ENCODE measurements at regions not wholly inside any gene's neighbourhood (a gene's known extent, or its start where the extent isn't known, plus 50 kb on each side); places are given as distances from the start of the nearest gene placed in this dataset.

DNA sequence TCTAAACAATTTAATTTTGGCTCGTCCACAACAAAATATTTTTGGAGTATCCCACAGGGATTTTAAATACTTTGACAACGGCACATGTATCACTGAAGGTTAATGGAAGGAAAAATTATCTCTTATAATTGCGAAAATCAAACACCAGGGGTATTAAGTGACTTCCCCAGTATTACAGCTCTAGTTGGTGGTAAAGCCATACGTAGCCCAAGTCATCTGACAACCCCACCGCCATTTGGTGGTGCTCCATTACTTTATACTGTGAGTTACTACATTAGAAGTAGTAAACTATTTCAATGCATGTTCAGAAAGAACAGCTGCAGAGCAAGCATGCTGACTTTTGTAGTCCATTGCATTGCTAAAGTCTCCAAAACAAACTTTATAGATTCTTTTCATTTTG, 179.7 kb downstream of the HGF start:
- no peak overlapping the region for H3K4me3 Mint-ChIP-seq
- DNase-seq (ENCODE audit: low spot score): no peak
- no peaks in the 10 kb centered on the region for H3K36me3 Mint-ChIP-seq (ENCODE audit: low read depth)
- no peaks in the 10 kb centered on the region for H3K4me1 Mint-ChIP-seq (ENCODE audit: low read depth)
- no peak overlapping the region for H3K27ac Mint-ChIP-seq
- no peaks in the 10 kb centered on the region for H3K27me3 Mint-ChIP-seq (ENCODE audit: low read depth)
- H3K9me3 Mint-ChIP-seq: peaks cover 21% of the 10 kb centered on the region

DNA sequence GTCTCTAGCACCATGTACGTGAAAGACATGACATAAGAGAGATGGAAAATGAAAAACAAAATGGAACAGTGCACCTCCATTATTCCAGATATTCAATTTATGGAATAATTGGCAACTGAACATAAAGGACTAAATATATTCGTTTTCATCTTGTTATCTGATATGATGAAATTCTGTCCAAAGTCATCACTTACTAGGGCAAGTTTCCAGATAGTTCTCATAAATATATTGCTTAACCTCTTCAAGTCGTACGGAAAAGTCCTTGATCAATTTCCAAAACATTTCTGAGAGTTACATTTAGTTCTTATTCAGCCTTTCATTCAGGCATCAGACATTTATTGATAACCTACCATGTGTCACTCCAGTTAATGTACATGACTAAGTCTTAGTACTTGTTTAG, 185.2 kb downstream of the HGF start:
- Mint-ChIP-seq H3K4me1 (ENCODE audit: low read depth) (no peaks in the 10 kb centered on the region), H3K27ac (no peak overlapping the region), H3K36me3 (ENCODE audit: low read depth) (no peaks in the 10 kb centered on the region), H3K27me3 (ENCODE audit: low read depth) (no peaks in the 10 kb centered on the region), H3K4me3 (no peak overlapping the region), H3K9me3 (peaks cover 7% of the 10 kb centered on the region)
- DNase-seq (ENCODE audit: low spot score): no peak

DNA sequence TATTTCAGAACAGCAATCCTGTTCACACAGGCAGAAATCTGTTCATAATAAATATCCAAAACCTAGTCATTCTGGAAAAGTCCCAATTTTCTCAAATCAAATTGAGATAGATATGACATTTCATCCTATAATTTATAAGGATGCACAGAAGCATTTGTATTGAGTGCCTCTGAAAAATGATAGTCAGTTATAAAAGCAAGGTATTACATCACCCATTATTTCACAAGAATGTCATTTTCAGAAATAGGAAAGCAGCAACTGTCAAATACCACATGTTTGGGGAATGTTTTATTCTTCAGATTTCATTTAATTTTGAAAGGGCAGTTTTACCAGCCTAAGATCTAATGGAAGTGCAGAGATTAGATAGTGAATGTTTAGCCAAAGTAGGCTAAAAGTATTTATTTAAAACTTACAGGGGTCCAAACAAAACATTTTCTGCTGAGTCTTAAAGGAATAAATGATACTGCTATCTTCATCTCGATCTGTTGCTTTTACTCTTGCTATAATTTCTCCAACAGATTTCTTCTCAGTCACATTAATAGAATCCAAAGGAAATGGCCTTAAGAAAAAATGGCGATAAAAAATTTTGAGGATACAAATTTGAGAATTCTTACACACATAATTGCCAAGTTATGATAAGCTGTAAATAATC, 185.8 kb downstream of the HGF start:
- Mint-ChIP-seq H3K27ac (no peak overlapping the region), H3K4me1 (ENCODE audit: low read depth) (no peaks in the 10 kb centered on the region), H3K27me3 (ENCODE audit: low read depth) (no peaks in the 10 kb centered on the region), H3K4me3 (no peak overlapping the region), H3K36me3 (ENCODE audit: low read depth) (no peaks in the 10 kb centered on the region), H3K9me3 (peaks cover 7% of the 10 kb centered on the region)
- DNase-seq (ENCODE audit: low spot score): no peak

DNA sequence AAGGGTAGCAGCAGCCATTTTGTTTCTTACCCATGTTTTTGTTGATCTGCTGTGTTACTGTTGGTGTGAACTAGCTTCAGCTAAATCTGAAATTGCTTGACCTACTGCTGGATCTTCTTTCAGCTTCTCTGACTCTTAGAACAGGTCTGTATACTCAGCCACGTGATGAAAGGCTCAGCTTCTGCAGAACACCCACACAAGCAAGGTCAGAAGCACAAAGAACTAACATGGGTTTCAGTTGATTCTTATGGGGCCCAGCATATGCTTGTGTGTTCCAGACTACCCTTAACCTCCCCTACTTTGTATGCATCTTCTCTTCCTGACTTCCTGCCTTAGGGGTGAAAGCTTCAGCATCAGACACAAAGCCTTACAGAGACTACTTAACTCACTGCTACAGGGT, 186.8 kb downstream of the HGF start:
- Mint-ChIP-seq H3K9me3 (peaks cover 5% of the 10 kb centered on the region), H3K4me1 (ENCODE audit: low read depth) (no peaks in the 10 kb centered on the region), H3K27ac (no peak overlapping the region), H3K27me3 (ENCODE audit: low read depth) (no peaks in the 10 kb centered on the region), H3K4me3 (no peak overlapping the region), H3K36me3 (ENCODE audit: low read depth) (no peaks in the 10 kb centered on the region)
- no peak for DNase-seq (ENCODE audit: low spot score)

DNA sequence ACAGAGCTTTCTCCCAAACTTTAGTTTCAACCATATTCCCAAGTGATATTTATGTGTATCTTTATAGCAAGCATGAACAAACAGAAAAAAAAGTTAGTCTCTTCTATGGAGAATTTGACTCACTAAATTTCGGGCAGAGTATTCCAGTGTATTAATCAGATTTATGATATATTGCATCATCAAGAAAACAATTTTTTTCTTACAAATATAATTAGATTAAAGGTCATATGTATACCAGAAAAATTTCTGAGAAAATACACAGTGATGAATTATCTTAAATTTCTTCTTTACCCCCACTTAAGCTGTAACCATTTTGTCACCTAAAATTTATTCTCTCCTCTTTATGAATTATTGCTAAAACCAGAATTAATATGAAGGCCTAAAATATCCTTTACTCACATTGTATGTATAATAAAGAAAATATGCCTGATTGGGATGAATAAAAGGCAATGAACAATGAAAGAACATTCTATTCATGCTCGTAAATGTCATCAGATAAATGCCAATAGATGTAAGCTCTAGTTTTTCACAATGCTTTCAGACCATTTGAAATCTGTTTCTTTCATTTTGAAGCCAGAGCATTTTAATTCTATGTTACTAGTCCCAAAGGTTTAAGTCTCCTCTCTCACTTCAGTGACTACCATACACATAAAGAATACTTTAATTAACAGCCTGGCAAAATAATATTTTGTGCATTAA, 192.1 kb downstream of the HGF start:
- no peak overlapping the region for H3K27ac Mint-ChIP-seq
- H3K27me3 Mint-ChIP-seq (ENCODE audit: low read depth): no peaks in the 10 kb centered on the region
- H3K4me3 Mint-ChIP-seq: no peak overlapping the region
- no peaks in the 10 kb centered on the region for H3K4me1 Mint-ChIP-seq (ENCODE audit: low read depth)
- DNase-seq (ENCODE audit: low spot score): no peak
- no peaks in the 10 kb centered on the region for H3K36me3 Mint-ChIP-seq (ENCODE audit: low read depth)
- peaks cover 5% of the 10 kb centered on the region for H3K9me3 Mint-ChIP-seq

DNA sequence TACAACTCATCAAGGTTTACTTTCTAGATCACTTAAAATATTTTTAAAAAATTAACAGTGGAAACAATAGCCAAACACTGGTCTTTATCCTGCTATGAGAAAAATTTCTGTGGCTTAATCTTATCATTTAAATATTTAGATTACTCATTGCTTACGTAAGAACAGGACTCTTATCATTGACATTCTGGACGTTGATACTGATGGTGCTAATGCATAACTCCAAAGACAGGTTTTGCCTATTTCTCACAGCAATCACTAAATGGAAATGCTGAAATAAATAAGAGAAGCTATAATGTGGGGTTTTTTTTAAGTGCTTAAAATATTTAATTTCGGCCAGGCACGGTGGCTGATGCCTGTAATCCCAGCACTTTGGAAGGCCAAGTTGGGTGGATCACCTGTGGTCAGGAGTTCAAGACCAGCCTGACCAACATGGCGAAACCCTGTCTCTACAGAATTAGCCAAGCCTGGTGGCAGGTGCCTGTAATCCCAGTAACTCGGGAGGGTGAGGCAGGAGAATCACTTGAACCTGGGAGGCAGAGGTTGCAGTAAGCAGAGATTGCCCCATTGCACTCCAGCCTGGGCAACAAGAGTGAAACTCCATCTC, 195.0 kb downstream of the HGF start:
- Mint-ChIP-seq H3K36me3 (ENCODE audit: low read depth) (no peaks in the 10 kb centered on the region), H3K27me3 (ENCODE audit: low read depth) (no peaks in the 10 kb centered on the region), H3K27ac (no peak overlapping the region), H3K4me1 (ENCODE audit: low read depth) (no peaks in the 10 kb centered on the region), H3K9me3 (peaks cover 5% of the 10 kb centered on the region), H3K4me3 (no peak overlapping the region)
- no peak for DNase-seq (ENCODE audit: low spot score)

DNA sequence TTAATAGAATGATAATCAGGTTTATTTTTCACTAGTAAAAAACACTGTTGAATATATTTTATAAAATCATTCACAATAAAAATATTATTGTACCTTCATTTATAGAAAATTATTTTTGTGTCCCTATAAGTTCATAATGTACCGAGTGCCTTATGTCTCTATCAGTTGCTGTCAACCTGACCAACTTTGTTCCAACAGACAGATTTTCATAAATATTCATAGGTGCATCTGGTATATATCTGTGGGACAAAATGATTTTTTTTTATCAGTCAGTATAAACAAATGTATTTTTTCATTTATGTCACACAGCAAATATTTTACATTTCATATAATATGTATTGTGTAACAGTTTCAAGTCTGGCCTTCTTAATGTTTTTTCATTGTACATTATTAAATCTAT, 195.9 kb downstream of the HGF start:
- Mint-ChIP-seq H3K9me3 (peaks cover 5% of the 10 kb centered on the region), H3K27me3 (ENCODE audit: low read depth) (no peaks in the 10 kb centered on the region), H3K27ac (no peak overlapping the region), H3K4me1 (ENCODE audit: low read depth) (no peaks in the 10 kb centered on the region), H3K36me3 (ENCODE audit: low read depth) (no peaks in the 10 kb centered on the region), H3K4me3 (no peak overlapping the region)
- no peak for DNase-seq (ENCODE audit: low spot score)

DNA sequence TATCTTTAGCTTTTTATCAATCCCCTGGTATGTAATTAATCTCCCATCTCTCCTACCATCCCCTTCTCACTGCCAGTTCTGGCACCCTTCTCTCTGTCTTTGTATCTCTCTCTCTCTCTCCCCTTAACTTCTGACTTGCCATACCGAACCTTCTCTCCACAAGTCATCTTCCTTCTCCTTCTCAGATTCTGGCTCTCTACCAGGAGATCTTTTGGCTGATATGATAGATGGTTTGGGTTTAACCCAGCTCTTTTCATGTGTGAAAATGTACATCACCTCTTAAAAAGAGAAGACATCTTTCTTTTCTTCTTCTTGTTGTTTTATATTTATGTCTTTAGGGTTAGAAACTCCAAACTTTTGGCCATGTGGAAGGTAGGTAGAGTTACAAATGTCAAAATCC, 196.7 kb downstream of the HGF start:
- Mint-ChIP-seq H3K36me3 (ENCODE audit: low read depth) (no peaks in the 10 kb centered on the region), H3K4me1 (ENCODE audit: low read depth) (no peaks in the 10 kb centered on the region), H3K4me3 (no peak overlapping the region)

DNA sequence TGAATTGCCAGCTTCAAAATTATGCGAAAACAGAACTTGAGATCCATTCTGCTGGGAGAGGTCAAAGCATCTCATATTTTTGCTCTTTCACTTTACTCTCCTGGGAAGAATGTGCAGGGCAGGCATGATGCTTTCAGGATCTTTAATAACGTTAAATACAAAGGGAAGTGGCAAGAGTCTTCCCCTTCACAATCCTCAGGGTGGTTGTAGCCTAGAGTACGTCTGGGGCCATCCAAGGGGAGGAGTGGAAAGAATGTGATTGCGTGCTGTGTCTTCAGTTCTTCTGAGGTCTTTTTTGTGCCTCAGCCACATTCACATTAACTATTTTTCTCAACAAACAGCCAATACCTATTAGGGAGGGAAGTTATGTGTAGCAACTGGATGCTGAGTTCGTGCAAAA, 207.3 kb downstream of the HGF start:
- H3K4me3 Mint-ChIP-seq: no peak overlapping the region
- no peaks in the 10 kb centered on the region for H3K27me3 Mint-ChIP-seq (ENCODE audit: low read depth)
- no peaks in the 10 kb centered on the region for H3K4me1 Mint-ChIP-seq (ENCODE audit: low read depth)
- H3K36me3 Mint-ChIP-seq (ENCODE audit: low read depth): no peaks in the 10 kb centered on the region
- no peak overlapping the region for H3K27ac Mint-ChIP-seq
- DNase-seq (ENCODE audit: low spot score): no peak
- H3K9me3 Mint-ChIP-seq: no peaks in the 10 kb centered on the region

More for the DNA sequence above, 196.7 kb downstream of the HGF start:
- H3K27me3 Mint-ChIP-seq (ENCODE audit: low read depth): no peaks in the 10 kb centered on the region
- DNase-seq (ENCODE audit: low spot score): no peak
- H3K9me3 Mint-ChIP-seq: peaks cover 5% of the 10 kb centered on the region
- H3K27ac Mint-ChIP-seq: no peak overlapping the region

DNA sequence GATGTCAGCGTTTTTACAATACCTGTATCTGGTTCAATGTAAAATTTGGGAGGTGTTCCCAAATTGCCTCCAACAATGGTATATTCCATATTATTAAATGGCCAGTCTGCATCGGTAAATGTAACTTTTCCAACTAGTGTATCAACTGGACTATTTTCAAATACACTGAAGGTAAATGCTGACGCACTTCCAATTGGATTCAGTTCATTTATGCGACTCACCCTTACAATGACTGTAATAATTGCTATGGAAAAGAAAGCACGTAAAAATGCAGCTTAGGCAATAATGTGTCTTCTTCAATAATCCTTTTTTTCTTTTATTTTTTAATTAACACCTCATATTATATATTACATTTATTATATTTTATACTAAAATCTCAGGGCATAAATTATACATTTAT, 209.1 kb downstream of the HGF start:
- Mint-ChIP-seq H3K4me1 (ENCODE audit: low read depth) (no peaks in the 10 kb centered on the region), H3K9me3 (no peaks in the 10 kb centered on the region)

DNA sequence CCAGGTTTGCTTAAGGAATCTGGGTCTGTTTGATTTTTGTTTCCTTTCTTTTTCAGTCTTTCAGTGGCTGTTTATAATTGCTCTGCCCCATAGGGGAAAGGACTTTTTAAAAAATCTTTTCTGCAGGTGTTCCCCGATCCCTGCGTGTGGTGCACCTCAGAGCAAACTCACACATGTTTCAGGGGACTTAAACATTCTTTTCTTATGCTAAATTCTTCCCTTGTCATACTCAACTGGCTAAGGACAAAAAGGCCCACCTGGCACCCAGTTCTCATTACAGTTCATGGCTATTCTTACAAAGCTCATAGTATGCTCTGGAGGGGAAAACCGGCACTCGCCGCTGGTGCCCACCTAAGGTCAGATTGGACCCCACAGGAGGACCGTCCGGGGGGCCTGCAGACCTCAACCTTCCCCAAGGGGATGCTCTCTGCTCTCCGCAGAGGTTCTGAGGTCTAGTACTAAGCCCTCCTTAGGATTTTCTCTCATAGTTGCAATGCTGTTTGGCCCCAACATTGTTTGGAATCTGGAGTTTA, 220.3 kb downstream of the HGF start:
- no peak overlapping the region for H3K27ac Mint-ChIP-seq

More for the DNA sequence above, 209.1 kb downstream of the HGF start:
- H3K36me3 Mint-ChIP-seq (ENCODE audit: low read depth): no peaks in the 10 kb centered on the region
- H3K27ac Mint-ChIP-seq: no peak overlapping the region
- no peak overlapping the region for H3K4me3 Mint-ChIP-seq
- H3K27me3 Mint-ChIP-seq (ENCODE audit: low read depth): no peaks in the 10 kb centered on the region
- DNase-seq (ENCODE audit: low spot score): no peak

DNA sequence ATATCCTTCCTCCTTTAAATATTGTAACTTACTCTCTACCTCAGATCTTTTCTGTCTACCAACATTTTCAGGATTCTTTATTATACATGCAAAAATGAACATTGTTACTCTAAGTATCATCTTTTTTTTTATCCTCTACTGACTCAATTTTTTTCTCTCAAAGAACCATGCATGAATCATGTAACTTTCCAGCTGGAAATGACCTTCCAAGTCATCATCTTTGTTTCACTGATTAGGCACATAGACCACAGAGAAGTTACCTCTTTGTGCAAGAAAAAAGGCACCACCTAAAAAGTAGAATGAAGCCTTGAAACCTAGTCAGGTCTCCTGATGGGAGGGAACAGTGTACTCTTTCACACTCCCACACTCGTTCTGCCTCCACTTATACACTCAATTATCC, 234.9 kb downstream of the HGF start:
- Mint-ChIP-seq H3K9me3 (peaks cover 3% of the 10 kb centered on the region), H3K4me3 (no peak overlapping the region), H3K27ac (no peak overlapping the region), H3K27me3 (ENCODE audit: low read depth) (no peaks in the 10 kb centered on the region), H3K4me1 (ENCODE audit: low read depth) (no peaks in the 10 kb centered on the region), H3K36me3 (ENCODE audit: low read depth) (no peaks in the 10 kb centered on the region)
- DNase-seq (ENCODE audit: low spot score): no peak

More for the DNA sequence above, 220.3 kb downstream of the HGF start:
- Mint-ChIP-seq H3K4me1 (ENCODE audit: low read depth) (no peaks in the 10 kb centered on the region), H3K36me3 (ENCODE audit: low read depth) (no peaks in the 10 kb centered on the region), H3K9me3 (peaks cover 17% of the 10 kb centered on the region), H3K4me3 (no peak overlapping the region), H3K27me3 (ENCODE audit: low read depth) (no peaks in the 10 kb centered on the region)
- no peak for DNase-seq (ENCODE audit: low spot score)

DNA sequence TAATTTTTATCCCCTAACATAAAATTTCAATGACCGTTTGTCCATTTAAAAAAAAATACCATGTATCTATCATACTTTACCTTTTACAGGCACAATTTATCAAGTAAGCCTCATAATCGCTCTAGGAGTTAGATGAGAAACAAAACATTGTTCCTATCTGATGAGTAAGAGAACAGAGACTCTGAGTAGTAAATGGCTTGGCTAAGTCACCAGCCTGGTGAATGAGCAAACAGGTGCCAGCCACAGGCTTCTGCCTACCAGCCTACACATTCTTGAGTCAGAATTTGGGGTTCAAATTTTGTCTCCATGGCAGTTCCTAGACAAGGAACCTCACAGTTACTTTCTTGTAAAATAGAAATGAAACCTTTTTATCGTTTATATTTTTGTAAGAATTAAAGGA, 235.4 kb downstream of the HGF start:
- Mint-ChIP-seq H3K4me3 (no peak overlapping the region), H3K27ac (no peak overlapping the region), H3K27me3 (ENCODE audit: low read depth) (no peaks in the 10 kb centered on the region), H3K4me1 (ENCODE audit: low read depth) (no peaks in the 10 kb centered on the region), H3K9me3 (peaks cover 3% of the 10 kb centered on the region), H3K36me3 (ENCODE audit: low read depth) (no peaks in the 10 kb centered on the region)
- DNase-seq (ENCODE audit: low spot score): no peak

DNA sequence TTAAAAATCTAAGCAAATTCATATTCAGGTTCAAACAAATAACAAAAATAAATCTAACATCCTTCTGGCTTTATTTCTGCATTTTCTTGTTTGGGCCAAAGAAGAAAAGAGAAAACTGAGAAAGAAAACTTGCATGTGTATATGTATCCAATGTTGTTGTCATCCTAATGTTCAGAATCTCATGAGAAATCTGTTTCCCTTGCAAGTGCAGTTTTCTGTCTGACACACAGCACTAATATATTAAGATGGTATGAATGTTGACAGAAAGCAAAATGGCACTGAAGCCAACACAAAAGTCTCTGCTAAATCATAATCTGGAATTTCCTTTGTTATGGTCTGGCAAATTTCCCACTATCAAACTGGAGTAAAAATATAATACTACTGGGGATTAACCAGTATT, 235.9 kb downstream of the HGF start:
- Mint-ChIP-seq H3K27ac (no peak overlapping the region), H3K27me3 (ENCODE audit: low read depth) (no peaks in the 10 kb centered on the region), H3K36me3 (ENCODE audit: low read depth) (no peaks in the 10 kb centered on the region), H3K4me3 (no peak overlapping the region), H3K9me3 (peaks cover 3% of the 10 kb centered on the region), H3K4me1 (ENCODE audit: low read depth) (no peaks in the 10 kb centered on the region)
- DNase-seq (ENCODE audit: low spot score): no peak

Data from T-helper 2 cell treated with Interferon-gamma antibody and Interleukin-4, amounts not matched to agents 5 μg/mL and 100 μg/mL, for 36 hours (primary cell).